ENCODE measurements at regions not wholly inside any gene's neighbourhood (a gene's known extent, or its start where the extent isn't known, plus 50 kb on each side); places are given as distances from the start of the nearest gene placed in this dataset.

GRCh38 chr21:26282058-26282457, 111.5 kb upstream of the APP start:
- TF ChIP-seq CTCF (IDR thresholded peaks at IDR 0.05; ENCODE audit: insufficient read depth, low read length) (no peak), POLR2AphosphoS5 (IDR thresholded peaks at IDR 0.05; ENCODE audit: low read depth) (no peak), REST (IDR thresholded peaks at IDR 0.05; ENCODE audit: insufficient replicate concordance, low read depth) (no peak), GABPA (IDR thresholded peaks at IDR 0.05; ENCODE audit: low read depth) (no peak)

Data from HL-60 (cell line).